HUDEP-2 (cell line): ENCODE measurements at regions not wholly inside any gene's neighbourhood (a gene's known extent, or its start where the extent isn't known, plus 50 kb on each side); places are given as distances from the start of the nearest gene placed in this dataset.
"Not testable (repeated sequence)": the region's sequence is repeated elsewhere in the genome, so short reads cannot be mapped to it uniquely, and the experiment has no call there.

ENCODE experiments used
- DNase-seq, 76 experiments: peaks; one replicate each; lab custom pipeline; 2025; ENCODE audit not compliant: unreplicated experiment in 76 of 76; lab: John Stamatoyannopoulos, UW

- peak in 17 of 76 experiments; percentile 1 to 28 (median 7) for DNase-seq
Observed at GRCh38 chr2:39837856-39838453, 58.9 kb upstream of the THUMPD2 start.

DNA sequence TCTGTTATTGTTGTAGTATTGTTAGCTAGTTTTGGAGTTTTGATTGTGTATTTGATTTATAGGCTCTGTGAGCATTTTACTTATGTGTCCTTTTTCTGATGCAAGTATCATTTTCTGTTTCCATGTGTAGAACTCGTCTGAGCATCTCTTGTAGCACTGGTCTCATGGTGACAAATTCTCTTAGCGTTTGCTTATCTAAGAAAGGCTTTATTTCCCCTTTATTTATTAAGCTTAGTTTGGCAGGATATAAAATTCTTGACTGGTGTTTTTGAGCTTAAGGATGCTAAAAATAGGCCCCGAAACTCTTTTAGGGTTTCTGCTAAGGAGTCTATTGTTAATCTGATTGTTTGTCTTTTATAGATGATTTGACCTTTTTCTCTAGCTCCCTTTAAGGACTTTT is 57.6 kb upstream of the THUMPD2 start:
- no peak for DNase-seq

DNA sequence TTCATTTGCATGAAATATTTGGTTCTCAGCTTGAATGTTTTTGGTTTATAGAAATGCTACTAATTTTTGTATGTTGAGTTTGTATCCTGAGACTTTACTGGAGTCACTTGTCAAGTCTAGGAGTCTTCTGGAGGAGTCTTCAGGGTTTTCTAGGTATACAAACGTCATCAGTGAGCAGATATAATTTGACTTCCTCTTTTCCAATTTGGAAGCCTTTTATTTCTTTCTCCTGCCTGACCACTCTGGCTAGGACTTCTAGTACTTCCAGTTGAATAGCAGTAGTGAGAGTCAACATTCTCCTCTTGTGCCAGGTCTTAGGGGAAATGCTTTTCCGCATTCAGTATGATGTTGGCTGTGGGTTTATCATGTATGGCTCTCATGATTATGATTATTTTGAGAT is 55.4 kb upstream of the THUMPD2 start:
- DNase-seq: no peak

- not testable (repeated sequence) for DNase-seq
Observed at GRCh38 chr2:39830610-39831009, 51.6 kb upstream of the THUMPD2 start.
